Gastroesophageal sphincter (tissue), 4 donors: ENCODE measurements at regions not wholly inside any gene's neighbourhood (a gene's known extent, or its start where the extent isn't known, plus 50 kb on each side); places are given as distances from the start of the nearest gene placed in this dataset.

Source experiments
- ATAC-seq: fragments of 150-250 bp; one replicate; pipeline ENCODE4 v1.9.1; 2016; ENCODE audit warnings: mild to moderate bottlenecking, moderate library complexity
- H3K27ac ChIP-seq, 4 donors: fragments of 200-600 bp; sonication (generic) in 3 of 4; 1 replicate in 3 of 4; 2 replicates in 1 of 4; pipeline ENCODE4 v1.5.1; 2016 to 2019
- H3K27me3 ChIP-seq: fragments of 200-600 bp; sonication (generic); one replicate; pipeline ENCODE4 v1.5.1; 2019
- H3K36me3 ChIP-seq, 2 donors: fragments of 200-600 bp; sonication (generic); one replicate each; pipeline ENCODE4 v1.5.1; 2019; ENCODE audit warnings: control low read depth in 1 of 2
- H3K4me1 ChIP-seq, 3 donors: fragments of 200-600 bp; sonication (generic); 1 replicate in 2 of 3; 2 replicates in 1 of 3; pipeline ENCODE4 v1.5.1; 2016 to 2019; ENCODE audit warnings: control low read depth in 2 of 3
- H3K4me3 ChIP-seq, 2 donors: fragments of 200-600 bp; sonication (generic); one replicate each; pipeline ENCODE4 v1.5.1; 2019; ENCODE audit warnings: mild to moderate bottlenecking in 1 of 2, moderate library complexity in 1 of 2
- H3K9me3 ChIP-seq, 3 donors: fragments of 200-600 bp; sonication (generic); one replicate each; pipeline ENCODE4 v1.5.1; 2017 to 2019; ENCODE audit warnings: control low read depth in 2 of 3
- EP300 ChIP-seq: sonication (generic); formaldehyde crosslinking; IDR thresholded peaks from one replicate; pipeline ENCODE4 v1.6.1; 2017; ENCODE audit warnings: antibody characterized with exemption, mild to moderate bottlenecking
- POLR2A ChIP-seq, 2 donors: fragments of 450-650 bp; IDR thresholded peaks; one replicate each; pipeline ENCODE4 v1.6.1; 2017; ENCODE audit warnings: antibody characterized with exemption in 2 of 2, mild to moderate bottlenecking in 2 of 2, moderate library complexity in 1 of 2
- POLR2AphosphoS5 ChIP-seq: sonication (generic); formaldehyde crosslinking; IDR thresholded peaks from one replicate; pipeline ENCODE4 v1.6.1; 2017; ENCODE audit warnings: antibody characterized with exemption
- WGBS, 2 donors: methylation state at CpG; one replicate each; pipeline ENCODE4 v1.1.5; 2018; ENCODE audit warnings: low coverage in 1 of 2; 5-methylcytosine and 5-hydroxymethylcytosine counted together
- TF ChIP-seq, protein P1 (sequence below), 4 experiments: fragments of 200-600 bp in 2 of 4; fragments of 450-650 bp in 2 of 4; sonication (generic) in 1 of 4; IDR thresholded peaks; one replicate each; pipeline ENCODE4 v1.5.1; 2017 to 2019; ENCODE audit warnings: antibody characterized with exemption in 4 of 4, mild to moderate bottlenecking in 2 of 4, moderate library complexity in 2 of 4

DNA sequence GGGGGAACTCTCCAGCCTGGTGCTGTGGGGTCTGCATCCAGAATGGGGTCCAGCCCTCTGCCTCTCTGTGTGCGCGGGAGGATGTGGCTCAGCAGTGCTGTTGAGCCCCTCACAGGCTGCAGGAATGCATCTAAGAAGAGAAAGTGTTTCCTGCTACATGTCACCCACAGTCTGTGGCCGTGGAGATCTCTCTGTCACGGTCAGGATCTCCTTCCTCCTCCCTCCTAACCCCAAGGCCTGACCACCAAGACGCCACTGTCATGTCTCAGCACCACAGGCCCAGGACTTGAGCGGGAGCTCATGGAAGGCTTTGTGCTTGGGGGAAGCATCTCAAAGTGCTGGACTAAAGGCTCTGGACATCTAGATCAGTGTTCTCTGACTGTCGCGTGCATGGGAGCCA is 90.1 kb downstream of the SREK1 start:
- TF ChIP-seq, protein P1, sequence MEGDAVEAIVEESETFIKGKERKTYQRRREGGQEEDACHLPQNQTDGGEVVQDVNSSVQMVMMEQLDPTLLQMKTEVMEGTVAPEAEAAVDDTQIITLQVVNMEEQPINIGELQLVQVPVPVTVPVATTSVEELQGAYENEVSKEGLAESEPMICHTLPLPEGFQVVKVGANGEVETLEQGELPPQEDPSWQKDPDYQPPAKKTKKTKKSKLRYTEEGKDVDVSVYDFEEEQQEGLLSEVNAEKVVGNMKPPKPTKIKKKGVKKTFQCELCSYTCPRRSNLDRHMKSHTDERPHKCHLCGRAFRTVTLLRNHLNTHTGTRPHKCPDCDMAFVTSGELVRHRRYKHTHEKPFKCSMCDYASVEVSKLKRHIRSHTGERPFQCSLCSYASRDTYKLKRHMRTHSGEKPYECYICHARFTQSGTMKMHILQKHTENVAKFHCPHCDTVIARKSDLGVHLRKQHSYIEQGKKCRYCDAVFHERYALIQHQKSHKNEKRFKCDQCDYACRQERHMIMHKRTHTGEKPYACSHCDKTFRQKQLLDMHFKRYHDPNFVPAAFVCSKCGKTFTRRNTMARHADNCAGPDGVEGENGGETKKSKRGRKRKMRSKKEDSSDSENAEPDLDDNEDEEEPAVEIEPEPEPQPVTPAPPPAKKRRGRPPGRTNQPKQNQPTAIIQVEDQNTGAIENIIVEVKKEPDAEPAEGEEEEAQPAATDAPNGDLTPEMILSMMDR (IDR thresholded peaks at IDR 0.05) = no peak
- TF ChIP-seq EP300 (no peak), POLR2A (IDR thresholded peaks at IDR 0.05) (no peak), POLR2AphosphoS5 (no peak)
- Histone ChIP-seq H3K4me1 (no peaks in the 10 kb centered on the region), H3K4me3 (no peak overlapping the region), H3K9me3 (no peaks in the 10 kb centered on the region), H3K27ac (no peak overlapping the region), H3K27me3 (no peaks in the 10 kb centered on the region), H3K36me3 (no peaks in the 10 kb centered on the region)
- WGBS, 2 donors = 73% methylated on average over 3 of the region's 8 CpGs; no CpG with 5 or more reads in 1 of the 2 donors
- no peak for ATAC-seq

DNA sequence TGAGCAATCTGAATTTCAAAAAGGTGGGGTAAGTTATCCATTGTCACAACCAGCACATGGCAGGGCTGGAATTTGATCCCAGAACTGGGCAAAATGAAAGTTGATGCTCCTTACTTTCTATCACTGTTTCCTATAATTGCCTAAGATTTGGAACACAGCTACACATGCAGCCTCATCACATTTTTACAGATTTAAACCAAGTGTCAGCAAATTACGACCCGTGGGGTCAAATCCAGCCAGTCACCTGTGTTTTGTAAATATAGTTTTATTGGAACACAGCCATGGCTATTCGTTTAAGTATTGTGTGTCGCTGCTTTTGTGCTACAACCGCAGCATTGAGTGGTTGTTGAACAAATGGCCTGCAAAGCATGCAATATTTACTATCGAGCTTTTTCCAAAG is 94.3 kb downstream of the SREK1 start:
- no peak overlapping the region for H3K27ac ChIP-seq
- H3K4me1 ChIP-seq = no peaks in the 10 kb centered on the region
- no peak for ATAC-seq
- no peak for TF ChIP-seq POLR2A (IDR thresholded peaks at IDR 0.05)
- no peaks in the 10 kb centered on the region for H3K36me3 ChIP-seq
- H3K27me3 ChIP-seq = no peaks in the 10 kb centered on the region
- WGBS, 2 donors = 72 to 79% methylated on average over 6 of the region's 6 CpGs
- H3K9me3 ChIP-seq = no peaks in the 10 kb centered on the region
- H3K4me3 ChIP-seq = no peak overlapping the region

DNA sequence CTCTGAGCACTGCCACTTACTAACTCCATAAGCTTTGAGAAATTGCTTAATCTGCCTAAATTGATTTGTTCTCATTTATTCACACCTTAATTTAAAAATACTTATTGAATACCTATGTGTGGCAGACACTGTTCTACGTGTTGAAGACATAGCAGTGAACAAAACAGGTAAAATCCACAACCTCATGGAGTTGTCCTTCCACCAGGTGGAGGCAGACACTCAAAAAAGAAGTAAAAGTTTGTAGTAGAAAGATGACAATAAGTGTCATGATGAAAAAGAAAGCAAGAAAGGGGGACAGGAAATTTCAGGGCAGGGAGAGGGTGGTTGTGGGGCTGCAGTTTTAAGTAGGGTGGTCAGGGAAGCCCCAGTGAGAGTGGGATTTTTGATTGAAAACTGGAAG is 94.9 kb downstream of the SREK1 start:
- ATAC-seq = no peak
- no peak overlapping the region for H3K27ac ChIP-seq
- H3K27me3 ChIP-seq = no peaks in the 10 kb centered on the region
- no peak overlapping the region for H3K4me3 ChIP-seq
- no peaks in the 10 kb centered on the region for H3K4me1 ChIP-seq
- TF ChIP-seq EP300 (no peak), POLR2A (IDR thresholded peaks at IDR 0.05) (no peak), POLR2AphosphoS5 (no peak)
- TF ChIP-seq, protein P1 (IDR thresholded peaks at IDR 0.05) = no peak
- no peaks in the 10 kb centered on the region for H3K9me3 ChIP-seq
- H3K36me3 ChIP-seq = no peaks in the 10 kb centered on the region
- 73 to 100% methylated on average over 1 of the region's 1 CpG for whole genome bisulfite sequencing, 2 donors

DNA sequence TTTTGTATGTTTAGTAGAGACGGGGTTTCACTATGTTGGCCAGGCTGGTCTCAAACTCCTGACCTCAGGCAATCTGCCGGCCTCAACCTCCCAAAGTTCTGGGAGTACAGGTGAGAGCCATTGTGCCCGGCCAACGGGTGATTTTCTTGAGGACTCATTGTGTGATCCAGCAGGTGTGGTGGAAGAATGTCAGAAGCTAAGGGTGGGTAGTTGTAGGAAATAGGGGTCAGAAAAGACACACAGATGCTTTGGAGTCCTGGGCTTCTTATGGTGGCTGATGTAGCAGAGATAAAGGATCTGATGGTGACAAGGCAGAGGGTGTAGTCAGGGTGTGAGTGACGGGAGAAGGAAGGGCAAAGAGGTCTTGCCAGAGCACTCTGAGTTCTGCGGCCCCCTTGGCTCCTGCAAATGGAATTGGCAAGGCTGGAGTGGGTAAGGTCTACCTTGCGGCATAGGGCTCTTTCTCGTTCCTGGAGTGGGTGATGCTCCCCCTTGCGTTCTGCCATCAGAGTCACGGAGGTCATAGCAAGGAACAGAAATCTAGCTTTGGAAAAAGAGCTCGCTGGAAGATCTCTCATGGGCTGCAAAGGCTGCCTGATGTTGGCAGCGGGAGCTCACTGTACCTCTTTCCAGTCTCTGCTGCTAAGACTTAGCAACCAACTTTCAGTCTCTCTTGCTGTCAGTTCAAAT is 97.2 kb downstream of the SREK1 start:
- Histone ChIP-seq H3K9me3 (no peaks in the 10 kb centered on the region), H3K27me3 (no peaks in the 10 kb centered on the region), H3K4me3 (no peak overlapping the region), H3K27ac (no peak overlapping the region), H3K36me3 (no peaks in the 10 kb centered on the region), H3K4me1 (no peaks in the 10 kb centered on the region)
- ATAC-seq = no peak
- WGBS, 2 donors = 79 to 93% methylated on average over 5 to 6 of the region's 12 CpGs
- TF ChIP-seq POLR2A (IDR thresholded peaks at IDR 0.05) (no peak), EP300 (no peak), POLR2AphosphoS5 (no peak)
- TF ChIP-seq, protein P1 (IDR thresholded peaks at IDR 0.05) = no peak

DNA sequence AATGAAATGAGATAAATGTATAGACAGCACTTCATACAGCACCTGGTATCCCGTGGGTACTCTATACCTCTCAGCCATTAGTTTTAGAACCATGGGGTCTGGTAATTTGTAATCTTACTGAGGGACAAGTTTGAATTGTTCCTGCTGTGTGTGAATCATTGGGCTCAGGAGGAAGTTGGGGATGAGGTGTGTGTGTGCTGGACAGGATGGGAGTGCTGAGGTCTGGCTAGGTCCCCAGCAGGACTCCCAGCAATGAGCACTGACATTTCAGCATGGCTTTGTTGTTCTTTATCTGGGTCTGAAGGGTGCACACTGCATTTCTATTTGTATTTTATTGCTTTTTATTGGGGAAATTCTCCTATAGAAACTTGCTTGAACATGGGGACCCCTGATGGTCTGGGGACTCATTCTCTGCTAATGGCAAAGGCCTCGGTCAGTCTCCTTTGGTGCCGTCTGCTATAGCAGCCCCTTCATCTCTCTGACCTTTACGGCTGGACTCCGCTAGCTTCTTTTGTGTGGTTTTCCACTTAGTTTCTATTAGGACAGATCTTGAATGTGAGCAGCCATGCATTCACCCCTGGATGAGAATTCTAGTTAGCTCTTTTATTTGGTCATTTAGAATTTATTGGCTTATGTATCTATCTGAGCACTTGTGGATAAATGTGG is 98.1 kb downstream of the SREK1 start:
- no peak for ATAC-seq

DNA sequence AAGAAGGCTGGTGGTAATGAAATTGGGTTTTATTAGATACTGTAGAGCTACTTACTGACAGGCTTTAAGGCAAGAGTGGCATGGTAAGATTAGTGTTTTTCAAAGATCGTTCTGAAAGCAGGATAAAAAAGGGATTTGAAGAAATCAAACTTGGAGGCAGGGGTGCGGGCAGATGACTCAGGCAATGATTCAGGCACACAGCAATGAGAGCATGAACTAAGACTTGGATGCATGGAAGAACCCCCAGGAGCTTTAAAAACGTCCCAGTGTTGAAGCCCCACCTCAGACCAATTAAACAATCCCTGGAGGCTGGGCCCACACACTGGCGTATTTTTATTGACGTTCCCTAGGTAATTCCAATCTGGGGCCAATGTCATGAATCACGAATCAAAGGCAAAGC is 102.5 kb downstream of the SREK1 start:
- H3K9me3 ChIP-seq = no peaks in the 10 kb centered on the region
- WGBS, 2 donors = 57 to 67% methylated on average over 4 to 5 of the region's 6 CpGs
- H3K4me3 ChIP-seq = no peak overlapping the region
- TF ChIP-seq POLR2AphosphoS5 (no peak), EP300 (no peak), POLR2A (IDR thresholded peaks at IDR 0.05) (no peak)
- TF ChIP-seq, protein P1 (IDR thresholded peaks at IDR 0.05) = no peak
- H3K36me3 ChIP-seq = no peaks in the 10 kb centered on the region
- no peak for ATAC-seq
- no peaks in the 10 kb centered on the region for H3K27me3 ChIP-seq
- no peaks in the 10 kb centered on the region for H3K4me1 ChIP-seq
- H3K27ac ChIP-seq = no peak overlapping the region

More for the DNA sequence above, 98.1 kb downstream of the SREK1 start:
- no peaks in the 10 kb centered on the region for H3K36me3 ChIP-seq
- H3K9me3 ChIP-seq = no peaks in the 10 kb centered on the region
- WGBS, 2 donors = 92 to 100% methylated on average over 1 to 5 of the region's 5 CpGs
- H3K4me3 ChIP-seq = no peak overlapping the region
- H3K4me1 ChIP-seq = no peaks in the 10 kb centered on the region
- H3K27ac ChIP-seq = no peak overlapping the region
- no peaks in the 10 kb centered on the region for H3K27me3 ChIP-seq
- no peak for TF ChIP-seq POLR2A (IDR thresholded peaks at IDR 0.05)
